ENCODE measurements at regions not wholly inside any gene's neighbourhood (a gene's known extent, or its start where the extent isn't known, plus 50 kb on each side); places are given as distances from the start of the nearest gene placed in this dataset.
A peak's percentile ranks its signal among the peaks of the same experiment; 100 is the strongest.
"Not testable (repeated sequence)": the region's sequence is repeated elsewhere in the genome, so short reads cannot be mapped to it uniquely, and the experiment has no call there.

GRCh38 chr13:50509167-50509566, 334.3 kb downstream of the DLEU7 start:
- DNase-seq (ENCODE audit: low read depth in 2 of 2), result no peak
- no peak for TF ChIP-seq CTCF (IDR thresholded peaks at IDR 0.05; ENCODE audit: low read depth, low read length)

GRCh38 chr13:50509771-50510441, 333.6 kb downstream of the DLEU7 start:
- H3K4me3 ChIP-seq (replicated peaks in 1 of 2; ENCODE audit: low read depth in 2 of 2, low read length in 2 of 2), result no peak overlapping the region
- DNase-seq (ENCODE audit: low read depth in 2 of 2), result peak in 1 of 2 donors; percentile 35
- no peak for TF ChIP-seq CTCF (IDR thresholded peaks at IDR 0.05; ENCODE audit: low read depth, low read length)

More at GRCh38 chr13:50509167-50509566, 334.3 kb downstream of the DLEU7 start:
- no peak overlapping the region for H3K4me3 ChIP-seq (replicated peaks in 1 of 2; ENCODE audit: low read depth in 2 of 2, low read length in 2 of 2)

DNA sequence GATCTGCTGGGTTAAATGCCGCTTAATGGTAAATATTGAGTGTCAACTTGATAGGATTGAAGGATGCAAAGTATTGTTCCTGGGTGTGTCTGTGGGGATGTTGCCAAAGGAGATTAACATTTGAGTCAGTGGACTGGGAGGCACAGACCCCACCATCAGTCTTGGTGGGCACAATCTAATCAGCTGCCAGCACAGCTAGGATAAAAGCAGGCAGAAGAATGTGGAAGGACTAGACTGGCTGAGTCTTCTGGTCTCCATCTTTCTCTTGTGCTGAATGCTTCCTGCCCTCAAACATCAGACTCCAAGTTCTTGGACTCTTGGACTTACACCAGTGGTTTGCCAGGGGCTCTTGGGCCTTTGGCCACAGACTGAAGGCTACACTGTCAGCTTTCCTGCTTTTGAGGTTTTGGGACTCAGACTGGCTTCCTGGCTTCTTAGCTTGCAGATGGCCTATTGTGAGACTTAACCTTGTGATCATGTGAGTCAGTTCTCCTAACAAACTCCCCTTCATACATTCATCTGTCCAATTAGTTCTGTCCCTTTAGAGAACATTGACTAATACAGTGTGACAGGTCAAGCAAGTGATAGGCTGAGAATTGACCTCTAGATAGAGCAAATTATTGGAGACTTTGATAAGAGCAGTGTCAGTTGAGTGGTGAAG, 332.5 kb downstream of the DLEU7 start:
- DNase-seq (ENCODE audit: low read depth in 2 of 2), result peak in 1 of 2 donors; percentile 34
- H3K4me3 ChIP-seq (replicated peaks in 1 of 2; ENCODE audit: low read depth in 2 of 2, low read length in 2 of 2), result not testable (repeated sequence)

DNA sequence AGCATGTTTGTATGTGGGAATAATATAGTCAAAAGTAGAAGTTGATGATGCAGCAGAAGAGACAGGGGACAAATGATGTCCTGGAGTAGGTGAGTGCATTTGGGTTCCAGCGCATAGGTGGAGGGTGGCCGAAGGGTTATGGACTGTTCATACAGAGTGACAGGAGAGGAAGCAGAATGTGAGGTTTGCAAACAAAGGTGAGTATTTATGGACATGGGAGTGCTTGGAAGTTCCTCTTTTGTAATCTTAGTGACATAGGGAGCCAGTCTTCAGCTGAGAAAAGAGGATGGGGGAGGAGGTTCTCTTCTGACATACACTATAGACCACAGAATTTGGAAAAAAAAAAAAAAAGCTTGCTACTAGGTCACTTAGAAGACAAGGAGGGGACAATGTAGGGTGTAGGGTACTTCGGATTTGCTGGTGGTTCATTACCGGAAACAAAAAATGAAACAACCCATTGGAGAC, 331.6 kb downstream of the DLEU7 start:
- DNase-seq (ENCODE audit: low read depth in 2 of 2), result no peak
- no peak for TF ChIP-seq CTCF (IDR thresholded peaks at IDR 0.05; ENCODE audit: low read depth, low read length)
- no peak overlapping the region for H3K4me3 ChIP-seq (replicated peaks in 1 of 2; ENCODE audit: low read depth in 2 of 2, low read length in 2 of 2)

DNA sequence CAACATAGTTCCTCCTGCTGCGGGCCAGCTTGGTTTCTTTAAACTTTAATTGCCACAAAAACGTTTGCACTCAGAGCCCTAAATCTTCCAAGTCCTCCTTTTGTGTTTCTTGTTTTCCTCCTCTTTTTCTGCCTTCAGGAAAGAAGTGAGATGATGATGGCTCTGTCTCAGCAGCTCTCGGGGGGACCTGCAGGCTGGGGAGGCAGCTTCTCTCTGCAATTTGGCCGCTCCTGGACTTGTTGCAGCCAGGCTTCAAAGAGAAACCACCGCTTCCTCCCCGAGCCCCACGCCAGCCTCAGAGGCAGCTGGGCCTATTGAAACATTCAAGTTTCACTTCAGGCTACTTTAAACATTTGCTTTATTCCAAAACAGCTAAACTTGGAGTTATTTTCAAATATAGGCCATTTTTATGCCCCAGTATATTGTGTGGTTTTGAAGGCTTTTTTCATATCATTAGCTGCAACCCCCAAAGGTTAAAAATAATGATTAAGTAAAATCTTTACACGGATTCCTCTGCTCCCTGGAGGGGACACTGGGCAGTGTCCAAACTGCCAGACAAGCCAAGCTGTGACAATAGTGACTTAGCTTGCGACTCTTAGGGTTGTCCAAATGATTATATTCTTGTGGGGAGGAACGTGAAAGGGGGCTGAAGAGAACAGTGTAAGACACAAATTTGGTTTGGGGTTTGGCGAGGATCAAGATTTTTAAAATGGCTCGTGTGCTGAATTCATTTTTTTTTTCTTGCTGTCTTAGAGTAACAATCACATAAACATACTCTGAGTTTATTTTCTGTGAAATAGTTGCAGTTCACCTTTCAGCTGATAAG, 330.8 kb downstream of the DLEU7 start:
- H3K4me3 ChIP-seq (replicated peaks in 1 of 2; ENCODE audit: low read depth in 2 of 2, low read length in 2 of 2), result peak overlapping the region in 1 of 2 donors; percentile 11
- DNase-seq (ENCODE audit: low read depth in 2 of 2), result peak; percentile 60 to 69
- no peak for TF ChIP-seq CTCF (IDR thresholded peaks at IDR 0.05; ENCODE audit: low read depth, low read length)

DNA sequence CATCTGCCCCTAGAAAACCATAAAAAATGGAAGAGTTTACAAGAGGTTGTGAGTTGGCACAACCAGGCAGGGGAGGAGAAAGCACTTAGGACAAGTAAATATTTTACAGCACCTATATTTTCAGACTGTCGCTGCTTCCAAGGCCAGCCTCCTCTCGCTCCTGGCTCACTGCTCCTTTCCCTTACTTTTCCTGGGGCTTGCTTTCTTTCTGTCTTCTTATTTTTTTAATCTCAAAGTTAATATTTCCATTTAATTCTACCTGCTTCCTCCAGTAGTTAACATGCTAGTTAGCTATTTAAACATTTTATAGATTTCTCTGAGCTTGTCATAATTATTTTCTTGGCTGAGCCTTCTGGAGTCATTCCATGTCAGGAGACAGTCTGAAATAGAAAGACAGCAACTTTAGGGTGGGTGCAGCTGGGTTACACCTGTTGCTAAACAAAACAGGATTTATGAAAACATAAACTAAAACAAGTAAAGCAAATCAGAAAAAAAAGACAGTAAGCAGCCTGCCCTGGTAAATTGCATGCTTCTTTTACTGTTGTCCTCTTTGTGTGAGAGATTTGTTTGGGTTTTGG, 330.1 kb downstream of the DLEU7 start:
- no peak overlapping the region for H3K4me3 ChIP-seq (replicated peaks in 1 of 2; ENCODE audit: low read depth in 2 of 2, low read length in 2 of 2)
- no peak for TF ChIP-seq CTCF (IDR thresholded peaks at IDR 0.05; ENCODE audit: low read depth, low read length)
- DNase-seq (ENCODE audit: low read depth in 2 of 2), result no peak
